Activated naive CD8-positive, alpha-beta T cell (primary cell): ENCODE measurements at regions not wholly inside any gene's neighbourhood (a gene's known extent, or its start where the extent isn't known, plus 50 kb on each side); places are given as distances from the start of the nearest gene placed in this dataset.

ENCODE experiments used
- H3K27ac Mint-ChIP-seq: one replicate; pipeline ENCODE4 v1.8.0; 2021; ENCODE audit warnings: mixed read lengths
- H3K27me3 Mint-ChIP-seq: one replicate; pipeline ENCODE4 v1.8.0; 2021; ENCODE audit warnings: mixed read lengths
- H3K36me3 Mint-ChIP-seq: one replicate; pipeline ENCODE4 v1.8.0; 2021; ENCODE audit warnings: mixed read lengths
- H3K4me1 Mint-ChIP-seq: one replicate; pipeline ENCODE4 v1.8.0; 2021; ENCODE audit warnings: low read depth, mixed read lengths
- H3K4me3 Mint-ChIP-seq: one replicate; pipeline ENCODE4 v1.8.0; 2021; ENCODE audit warnings: mild to moderate bottlenecking, mixed read lengths
- H3K9me3 Mint-ChIP-seq: one replicate; pipeline ENCODE4 v1.8.0; 2021; ENCODE audit warnings: low read depth, mixed read lengths

DNA sequence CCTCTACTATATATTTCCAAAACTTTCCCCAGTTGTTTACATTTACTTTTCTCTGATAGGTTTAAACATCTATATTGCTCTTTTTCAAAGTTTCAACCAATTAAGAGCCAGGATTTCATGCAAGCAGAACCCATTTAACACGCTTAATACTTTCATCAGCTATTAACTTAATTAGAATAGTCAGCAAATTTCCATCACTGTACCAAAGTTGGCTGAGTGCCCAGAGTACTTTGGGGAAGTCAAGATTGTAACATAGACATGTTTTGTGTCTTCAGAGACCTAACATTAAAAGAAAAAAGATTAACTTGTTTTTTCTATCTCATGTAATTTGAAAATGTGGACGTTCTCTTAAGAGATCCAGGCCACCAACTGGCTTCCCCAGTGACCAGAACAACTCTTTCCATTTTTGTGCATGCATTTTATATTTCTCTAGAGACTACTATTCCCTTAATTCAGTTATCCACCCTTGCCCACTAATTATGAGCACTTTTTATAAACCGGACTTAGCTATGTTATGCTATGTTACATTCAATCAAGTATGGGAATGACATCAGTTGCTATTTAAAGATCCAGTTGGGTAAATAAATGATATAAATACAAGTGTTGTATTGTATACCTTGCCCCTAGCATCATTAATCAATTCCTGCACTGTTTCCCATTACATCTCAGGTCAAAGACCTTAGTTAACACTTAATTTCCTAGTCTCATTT lies 478.1 kb upstream of the NMUR2 start:
- Mint-ChIP-seq H3K4me1 (no peaks in the 10 kb centered on the region), H3K36me3 (no peaks in the 10 kb centered on the region), H3K9me3 (peaks cover 15% of the 10 kb centered on the region), H3K27ac (no peak overlapping the region), H3K27me3 (no peaks in the 10 kb centered on the region), H3K4me3 (no peak overlapping the region)

DNA sequence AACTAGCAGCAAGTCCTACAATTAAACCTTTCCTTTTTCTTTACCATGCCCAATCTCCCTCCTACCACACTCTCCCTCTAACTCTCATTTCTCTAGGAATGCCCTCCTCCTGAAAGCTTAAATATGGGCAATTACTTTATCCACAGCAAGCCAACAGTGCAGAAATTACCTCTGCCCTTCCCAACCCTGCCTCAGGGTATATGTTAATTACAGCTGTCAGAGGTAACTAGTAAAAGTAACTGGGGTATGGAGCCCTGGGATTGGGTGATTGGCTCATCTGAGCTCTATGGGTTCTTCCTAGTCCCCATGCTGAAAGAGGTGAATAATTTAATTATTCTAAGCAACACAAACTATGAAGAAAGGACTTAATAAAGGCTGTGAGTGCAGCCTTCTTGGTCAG lies 478.9 kb upstream of the NMUR2 start:
- no peaks in the 10 kb centered on the region for H3K27me3 Mint-ChIP-seq
- no peaks in the 10 kb centered on the region for H3K36me3 Mint-ChIP-seq
- H3K4me1 Mint-ChIP-seq, result no peaks in the 10 kb centered on the region
- no peak overlapping the region for H3K4me3 Mint-ChIP-seq
- peaks cover 15% of the 10 kb centered on the region for H3K9me3 Mint-ChIP-seq
- no peak overlapping the region for H3K27ac Mint-ChIP-seq

DNA sequence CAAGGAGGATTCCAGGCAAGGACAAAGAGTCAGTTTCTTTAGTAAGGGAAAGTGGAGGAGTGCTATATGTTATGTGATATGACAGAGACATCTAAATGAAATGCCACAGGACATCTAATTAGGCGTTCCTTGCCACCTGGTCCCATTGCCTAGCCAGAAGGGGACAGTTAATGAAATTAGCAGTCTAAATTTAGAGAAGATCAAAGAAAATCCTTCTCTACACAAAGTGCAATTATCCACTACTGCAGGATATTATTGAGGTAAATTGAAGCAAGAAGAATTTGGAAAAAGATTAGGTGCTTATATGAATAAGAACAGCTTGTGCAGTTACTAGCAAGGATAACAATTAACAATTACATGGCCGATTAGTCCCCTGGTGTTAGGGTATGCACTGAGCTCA lies 495.3 kb upstream of the NMUR2 start:
- no peaks in the 10 kb centered on the region for H3K4me1 Mint-ChIP-seq
- no peaks in the 10 kb centered on the region for H3K36me3 Mint-ChIP-seq

DNA sequence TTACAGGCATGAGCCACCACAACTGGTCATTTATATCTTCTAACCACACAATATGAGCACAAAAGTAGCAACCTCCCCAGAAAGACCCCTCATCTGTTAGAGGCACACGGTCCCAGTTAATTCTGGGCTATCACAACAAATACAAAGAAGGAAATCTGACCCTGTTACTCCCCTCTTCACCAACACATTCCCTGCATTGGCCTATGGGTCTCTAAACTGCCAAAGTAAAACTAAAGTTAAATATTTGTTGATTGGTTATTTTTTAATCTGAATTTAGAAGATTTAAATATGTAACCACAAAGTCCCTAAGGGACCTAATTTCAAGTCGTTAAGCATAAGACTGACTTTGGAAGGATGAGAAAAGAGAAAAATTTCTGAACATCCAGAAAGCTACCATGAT lies 496.7 kb upstream of the NMUR2 start:
- Mint-ChIP-seq H3K36me3 (no peaks in the 10 kb centered on the region), H3K4me1 (no peaks in the 10 kb centered on the region), H3K9me3 (peaks cover 4% of the 10 kb centered on the region), H3K27me3 (no peaks in the 10 kb centered on the region), H3K4me3 (no peak overlapping the region), H3K27ac (no peak overlapping the region)

More for the DNA sequence above, 495.3 kb upstream of the NMUR2 start:
- no peaks in the 10 kb centered on the region for H3K27me3 Mint-ChIP-seq
- H3K27ac Mint-ChIP-seq, result no peak overlapping the region
- peaks cover 4% of the 10 kb centered on the region for H3K9me3 Mint-ChIP-seq
- no peak overlapping the region for H3K4me3 Mint-ChIP-seq

DNA sequence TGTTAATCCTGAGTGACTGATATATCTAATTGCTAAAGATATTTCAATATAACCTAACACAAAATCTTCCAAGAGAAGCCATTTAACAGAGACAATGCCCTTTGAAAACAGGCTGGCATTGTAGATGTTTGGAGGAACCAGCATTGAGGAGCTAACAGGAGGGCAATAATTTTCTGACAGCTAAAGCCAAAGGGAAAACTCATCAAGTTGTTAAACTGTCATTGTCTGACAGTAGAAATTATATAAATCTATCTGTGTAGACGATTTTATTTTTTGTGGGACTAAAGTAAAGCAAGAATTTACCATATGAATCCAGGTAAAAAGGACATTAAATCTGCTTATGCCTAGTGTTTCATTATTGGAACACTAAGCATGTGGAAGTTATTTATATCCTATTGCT lies 500.2 kb upstream of the NMUR2 start:
- Mint-ChIP-seq H3K4me3 (no peak overlapping the region), H3K27me3 (no peaks in the 10 kb centered on the region), H3K9me3 (peaks cover 8% of the 10 kb centered on the region), H3K4me1 (no peaks in the 10 kb centered on the region), H3K27ac (no peak overlapping the region), H3K36me3 (no peaks in the 10 kb centered on the region)

DNA sequence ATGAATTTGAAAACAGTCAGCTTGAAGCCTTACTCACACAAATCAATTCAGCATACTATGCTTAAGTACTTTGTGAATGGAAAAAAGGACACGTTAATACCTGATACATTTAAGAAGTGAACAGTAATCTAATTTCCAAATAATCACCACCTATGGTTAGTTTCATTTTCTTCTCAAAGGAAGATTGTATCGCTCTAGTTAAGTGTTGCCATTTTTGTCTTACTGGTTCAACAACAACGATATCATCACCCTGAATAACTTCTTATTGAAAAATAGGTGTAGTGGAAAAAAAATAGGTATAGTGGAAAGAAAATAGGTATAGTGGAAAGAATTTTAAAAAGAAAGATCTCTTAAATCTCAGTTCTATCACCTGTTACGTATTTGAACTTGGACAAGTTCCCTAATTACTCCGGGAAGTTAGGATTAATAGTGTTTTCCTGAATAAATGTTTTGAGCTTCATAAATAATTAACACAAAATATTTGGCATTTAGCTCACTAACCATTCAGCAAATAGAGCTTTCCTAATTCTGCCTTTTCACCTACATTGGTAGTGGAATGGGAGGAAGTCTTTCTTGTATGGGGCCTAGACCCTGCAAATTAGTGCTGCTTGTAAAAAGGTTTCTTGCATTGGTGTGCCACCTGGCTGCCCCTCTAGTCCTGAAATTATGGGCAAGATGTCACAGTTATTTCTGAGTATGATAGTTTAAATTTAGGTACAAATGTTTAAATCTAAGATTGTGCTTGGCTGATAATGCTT lies 502.6 kb upstream of the NMUR2 start:
- no peaks in the 10 kb centered on the region for H3K4me1 Mint-ChIP-seq
- no peak overlapping the region for H3K27ac Mint-ChIP-seq
- no peak overlapping the region for H3K4me3 Mint-ChIP-seq
- H3K36me3 Mint-ChIP-seq, result no peaks in the 10 kb centered on the region
- peaks cover 4% of the 10 kb centered on the region for H3K9me3 Mint-ChIP-seq
- H3K27me3 Mint-ChIP-seq, result no peaks in the 10 kb centered on the region

DNA sequence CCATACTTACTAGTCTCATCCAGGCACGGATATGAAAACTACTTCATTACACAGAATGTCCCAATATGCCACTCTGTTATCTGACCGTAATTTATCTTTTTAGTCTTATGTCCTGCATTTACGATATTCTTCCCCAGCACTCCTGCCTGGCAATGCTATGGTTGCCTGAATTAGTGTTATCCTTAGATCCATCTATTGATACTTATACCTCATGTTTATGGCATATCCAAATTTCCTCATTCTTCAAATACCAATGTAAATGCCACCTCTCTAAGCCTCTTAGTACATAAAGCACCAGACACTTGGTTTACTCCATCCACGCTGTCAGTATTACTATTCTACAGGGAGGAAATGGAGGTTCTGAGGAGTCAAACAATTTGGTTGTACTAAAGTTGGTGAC lies 507.8 kb upstream of the NMUR2 start:
- Mint-ChIP-seq H3K4me1 (no peaks in the 10 kb centered on the region), H3K27me3 (no peaks in the 10 kb centered on the region), H3K36me3 (no peaks in the 10 kb centered on the region), H3K4me3 (no peak overlapping the region), H3K27ac (no peak overlapping the region), H3K9me3 (peaks cover 13% of the 10 kb centered on the region)

DNA sequence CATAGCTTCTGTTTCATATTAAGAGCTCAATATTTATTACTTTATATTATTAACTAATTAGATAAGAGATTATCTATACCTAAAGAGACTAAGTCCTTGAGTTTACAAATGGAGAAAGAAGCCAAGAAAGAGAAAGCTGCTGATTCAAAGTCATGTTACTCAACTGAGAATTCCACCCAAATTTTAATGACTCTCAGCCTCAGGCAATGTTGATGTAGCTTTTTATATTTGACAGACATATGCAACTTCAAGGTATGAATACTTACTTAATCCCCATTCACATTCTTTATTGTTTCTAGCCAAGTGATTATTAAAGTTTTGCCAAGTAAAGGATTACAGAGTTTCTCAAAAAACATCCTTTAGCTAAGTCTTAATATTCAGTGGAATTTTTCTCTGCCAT lies 527.5 kb upstream of the NMUR2 start:
- Mint-ChIP-seq H3K27ac (no peak overlapping the region), H3K36me3 (no peaks in the 10 kb centered on the region), H3K9me3 (peaks cover 8% of the 10 kb centered on the region), H3K27me3 (no peaks in the 10 kb centered on the region), H3K4me3 (no peak overlapping the region), H3K4me1 (no peaks in the 10 kb centered on the region)

DNA sequence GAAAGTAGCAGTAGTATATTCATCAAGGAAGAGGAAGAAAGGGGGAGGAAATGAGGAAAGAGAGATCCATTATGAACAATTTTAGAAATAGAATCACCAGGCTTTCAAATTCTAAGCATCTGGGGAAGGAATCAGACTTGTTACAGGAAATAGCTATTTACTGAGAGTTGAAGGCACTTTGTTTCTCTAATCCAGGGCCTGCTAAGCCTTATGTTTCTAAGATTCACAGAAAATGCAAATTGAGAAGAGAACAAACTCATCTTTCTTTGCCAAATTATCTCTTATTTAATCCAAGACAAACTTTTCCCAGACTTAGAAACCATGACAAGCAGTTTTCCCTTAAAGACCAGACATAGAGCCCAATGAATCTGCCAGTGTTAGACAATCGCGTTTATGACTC lies 528.0 kb upstream of the NMUR2 start:
- Mint-ChIP-seq H3K4me1 (no peaks in the 10 kb centered on the region), H3K9me3 (peaks cover 12% of the 10 kb centered on the region), H3K27ac (no peak overlapping the region), H3K36me3 (no peaks in the 10 kb centered on the region), H3K4me3 (no peak overlapping the region), H3K27me3 (no peaks in the 10 kb centered on the region)

DNA sequence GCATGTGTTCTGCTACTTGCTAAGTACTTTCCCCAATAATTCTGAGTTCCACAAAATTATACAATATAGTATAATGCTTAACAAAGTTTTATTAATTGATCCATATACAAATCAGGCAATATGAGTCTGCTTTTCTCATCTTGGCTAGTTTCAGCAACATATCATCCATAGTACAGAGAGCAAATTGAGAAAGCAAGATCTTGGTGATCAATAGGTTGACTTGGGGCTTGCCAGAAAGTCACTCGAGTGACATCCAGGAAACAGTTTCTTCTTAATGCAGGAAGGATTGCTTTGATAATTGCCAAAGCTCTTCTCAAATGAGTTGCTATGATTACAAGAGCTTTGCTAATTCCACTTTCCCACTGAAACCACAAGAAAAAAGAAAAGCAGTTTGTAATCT lies 533.6 kb upstream of the NMUR2 start:
- Mint-ChIP-seq H3K4me3 (no peak overlapping the region), H3K36me3 (no peaks in the 10 kb centered on the region), H3K9me3 (peaks cover 13% of the 10 kb centered on the region), H3K27me3 (no peaks in the 10 kb centered on the region), H3K27ac (no peak overlapping the region), H3K4me1 (no peaks in the 10 kb centered on the region)

DNA sequence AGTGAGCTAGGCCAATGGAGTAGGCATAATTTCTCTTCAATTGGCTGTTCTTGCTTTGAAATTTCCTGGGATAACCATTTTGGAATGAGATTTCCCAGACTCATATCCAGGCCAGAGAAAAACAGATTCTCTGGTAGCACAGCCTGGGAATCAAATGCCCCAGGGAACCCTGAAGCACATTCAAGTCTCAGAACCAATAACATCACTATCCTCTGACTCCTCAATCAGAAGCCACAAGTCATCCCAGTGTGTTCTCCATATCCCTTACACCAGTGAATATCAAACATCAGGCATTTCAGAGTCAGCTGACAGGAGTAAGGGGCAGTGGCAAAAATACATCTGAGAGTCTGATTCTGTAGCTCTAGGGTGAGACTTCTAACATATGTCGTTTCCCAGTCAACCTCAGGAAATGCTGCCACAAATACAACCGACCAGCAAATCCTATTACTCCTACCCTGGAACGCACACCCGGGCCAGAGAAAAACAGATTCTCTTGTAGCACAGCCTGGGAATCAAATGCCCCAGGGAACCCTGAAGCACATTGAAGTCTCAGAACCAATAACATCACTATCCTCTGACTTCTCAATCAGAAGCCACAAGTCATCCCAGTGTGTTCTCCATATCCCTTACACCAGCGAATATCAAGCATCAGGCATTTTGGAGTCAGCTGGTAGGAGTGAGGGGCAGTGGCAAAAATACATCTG lies 537.7 kb upstream of the NMUR2 start:
- Mint-ChIP-seq H3K4me3 (no peak overlapping the region), H3K27ac (no peak overlapping the region), H3K9me3 (peaks cover 12% of the 10 kb centered on the region), H3K36me3 (no peaks in the 10 kb centered on the region), H3K4me1 (no peaks in the 10 kb centered on the region), H3K27me3 (no peaks in the 10 kb centered on the region)

DNA sequence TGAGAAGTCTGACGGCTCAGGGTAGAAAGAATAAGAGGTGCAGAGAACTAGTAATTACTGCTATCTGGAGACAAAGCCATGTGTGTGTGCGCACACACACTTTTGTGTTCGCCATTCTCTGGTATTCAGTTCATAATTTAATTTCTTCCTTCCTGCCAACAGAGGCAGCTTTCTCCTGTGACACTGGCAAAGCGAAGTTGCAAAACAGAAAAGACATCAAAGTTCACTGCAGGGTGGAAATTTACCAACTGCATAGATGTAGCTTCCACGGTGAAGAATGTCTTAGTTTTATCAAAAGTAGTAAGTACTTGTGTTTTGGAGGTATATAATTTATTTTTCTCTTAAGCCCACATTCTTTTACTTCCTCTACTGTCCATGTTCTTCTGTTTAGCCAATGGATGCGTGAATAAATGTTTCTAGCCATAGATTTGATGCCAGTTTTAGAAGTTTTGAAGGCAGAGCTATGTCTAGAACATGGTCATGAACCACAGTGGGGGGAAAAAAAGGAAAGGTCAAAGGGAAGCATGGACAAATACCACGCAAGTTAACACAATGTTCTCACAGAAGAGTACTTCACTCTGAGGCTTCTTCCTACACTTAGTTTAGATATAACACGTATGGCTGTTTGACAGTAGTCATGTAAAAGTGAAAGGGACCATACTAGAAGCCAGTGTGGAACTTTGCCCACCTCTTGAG lies 536.5 kb upstream of the GRIA1 start:
- H3K36me3 Mint-ChIP-seq, result no peaks in the 10 kb centered on the region
- H3K9me3 Mint-ChIP-seq, result peaks cover 4% of the 10 kb centered on the region
- no peak overlapping the region for H3K4me3 Mint-ChIP-seq
- no peaks in the 10 kb centered on the region for H3K27me3 Mint-ChIP-seq
- H3K4me1 Mint-ChIP-seq, result no peaks in the 10 kb centered on the region
- no peak overlapping the region for H3K27ac Mint-ChIP-seq

DNA sequence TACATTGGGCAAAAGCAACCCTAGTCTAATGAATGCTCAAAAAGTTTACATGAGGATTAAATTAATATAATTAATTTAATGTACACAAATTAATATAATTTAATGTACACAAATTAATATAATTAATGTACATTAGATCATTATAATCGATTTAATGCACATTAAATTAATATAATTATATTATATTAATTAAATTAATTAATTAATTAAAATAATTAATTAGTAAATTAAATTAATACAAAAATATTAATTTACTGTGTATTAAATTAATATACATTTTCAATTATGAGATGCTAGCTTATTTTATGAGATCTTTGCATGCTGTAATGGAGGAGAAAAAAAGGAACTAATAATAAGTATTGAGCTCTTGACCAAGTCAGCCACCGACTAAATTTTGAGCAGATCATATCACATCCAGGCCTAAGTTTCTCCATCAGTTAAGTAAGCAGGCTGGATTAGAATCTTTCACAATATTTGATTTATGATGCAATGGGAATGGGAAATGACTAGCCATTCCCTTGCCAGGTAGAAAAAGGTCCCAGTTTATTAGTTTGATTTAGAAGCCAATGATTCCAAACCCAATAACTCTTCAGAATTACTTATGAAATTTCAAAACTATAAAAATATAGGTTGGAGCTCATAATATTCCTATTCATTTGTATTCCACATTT lies 533.4 kb upstream of the GRIA1 start:
- Mint-ChIP-seq H3K27ac (no peak overlapping the region), H3K27me3 (no peaks in the 10 kb centered on the region), H3K36me3 (no peaks in the 10 kb centered on the region), H3K4me1 (no peaks in the 10 kb centered on the region), H3K4me3 (no peak overlapping the region), H3K9me3 (peaks cover 8% of the 10 kb centered on the region)

DNA sequence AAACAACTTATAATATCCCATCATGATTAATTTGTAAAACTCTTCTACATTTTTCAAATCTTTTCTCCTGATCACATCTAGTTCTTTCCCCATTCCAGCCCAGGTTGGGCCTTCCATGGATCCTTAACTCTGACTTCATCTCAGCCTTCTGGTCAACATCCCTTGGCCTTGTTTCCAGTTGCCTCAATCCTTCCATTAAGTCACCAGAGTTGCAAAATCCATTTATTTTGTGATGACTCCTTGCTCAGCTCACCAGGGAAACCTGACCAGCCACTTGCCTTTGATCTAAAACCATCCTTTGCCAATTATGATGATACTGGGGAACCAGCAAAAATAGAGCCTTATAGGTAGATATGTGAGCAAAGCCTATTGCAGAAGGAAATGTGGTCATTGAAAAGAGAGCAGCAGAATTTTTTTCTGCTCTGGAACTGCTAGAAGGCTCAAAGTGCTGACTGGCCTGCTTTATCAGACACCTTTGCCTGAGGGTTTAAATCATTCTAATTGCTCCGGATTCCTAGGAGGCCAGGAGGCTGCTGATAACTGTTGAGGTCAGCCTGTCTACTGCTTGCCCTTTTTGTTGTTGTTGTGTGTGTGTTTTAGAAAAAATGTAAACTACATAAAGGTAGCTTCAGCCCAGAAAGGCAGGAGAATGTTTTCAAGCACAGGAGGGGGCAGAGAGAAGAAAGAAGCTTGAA lies 512.2 kb upstream of the GRIA1 start:
- Mint-ChIP-seq H3K4me1 (no peaks in the 10 kb centered on the region), H3K4me3 (no peak overlapping the region), H3K27ac (no peak overlapping the region), H3K9me3 (peaks cover 16% of the 10 kb centered on the region), H3K27me3 (no peaks in the 10 kb centered on the region), H3K36me3 (no peaks in the 10 kb centered on the region)
